GM21825 (cell line): ENCODE measurements at regions not wholly inside any gene's neighbourhood (a gene's known extent, or its start where the extent isn't known, plus 50 kb on each side); places are given as distances from the start of the nearest gene placed in this dataset.
"Not testable (repeated sequence)": the region's sequence is repeated elsewhere in the genome, so short reads cannot be mapped to it uniquely, and the experiment has no call there.

Source experiments
- ATAC-seq: cut with Tn5 transposase; IDR thresholded peaks from one replicate; pipeline ENCODE4 v1.9.1; 2021; ENCODE audit warnings: mild to moderate bottlenecking, moderate library complexity; ENCODE audit not compliant: unreplicated experiment

DNA sequence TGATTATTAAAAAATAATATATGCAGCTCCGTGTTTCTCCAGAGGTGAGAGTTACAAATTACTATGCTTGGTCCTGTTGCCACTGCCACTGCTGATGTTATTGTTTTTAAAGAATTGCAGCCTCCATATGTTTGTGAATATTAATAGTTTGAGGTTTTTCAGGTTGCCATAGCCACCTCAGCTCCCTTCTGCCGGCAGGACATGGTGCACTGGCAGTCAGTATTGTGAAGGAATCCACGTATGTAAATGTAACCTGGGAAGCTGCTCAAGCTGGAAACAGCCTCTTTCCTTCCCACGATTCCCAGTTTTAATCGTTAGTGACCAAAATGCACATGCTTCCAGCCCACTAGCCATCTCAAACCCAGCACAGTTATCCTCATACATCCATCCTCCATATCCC is 184.4 kb upstream of the CCNG1 start:
- no peak for ATAC-seq

DNA sequence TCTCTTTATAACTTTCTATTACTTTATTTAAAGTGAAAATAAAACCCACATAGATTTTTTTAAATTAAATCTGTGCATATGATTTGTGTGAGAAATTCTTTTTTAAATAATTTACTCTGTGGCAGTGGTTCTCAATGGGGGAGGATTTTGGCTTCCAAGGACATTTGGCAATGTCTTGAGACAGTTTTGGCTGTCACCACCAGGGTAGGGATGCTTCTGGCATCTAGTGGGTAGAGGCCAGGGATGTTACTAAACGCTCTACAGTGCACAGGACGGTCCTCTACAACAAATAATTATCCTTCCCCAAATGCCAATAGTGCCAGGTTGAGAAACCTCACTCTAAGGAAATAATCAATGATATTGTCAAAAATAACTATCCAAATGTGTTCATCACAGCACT is 177.9 kb upstream of the CCNG1 start:
- no peak for ATAC-seq

DNA sequence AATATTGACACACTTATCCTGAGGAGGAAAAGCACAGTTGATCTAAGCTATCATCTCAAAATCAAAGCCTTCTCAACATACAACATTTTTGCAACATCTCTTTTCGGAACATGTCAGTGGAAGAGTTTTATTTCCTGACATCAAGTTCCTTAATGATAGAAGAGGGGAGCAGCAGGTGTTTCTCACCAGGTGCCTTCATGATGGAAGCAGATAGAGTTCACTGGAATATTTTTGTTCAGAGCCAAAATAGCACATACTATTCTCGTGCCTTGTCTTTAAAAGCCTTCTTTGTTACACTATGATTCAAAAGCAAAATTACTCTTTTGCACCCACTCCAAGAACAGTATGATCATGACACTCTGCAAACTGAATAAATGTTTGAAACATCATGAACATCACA is 176.9 kb upstream of the CCNG1 start:
- ATAC-seq, result no peak

DNA sequence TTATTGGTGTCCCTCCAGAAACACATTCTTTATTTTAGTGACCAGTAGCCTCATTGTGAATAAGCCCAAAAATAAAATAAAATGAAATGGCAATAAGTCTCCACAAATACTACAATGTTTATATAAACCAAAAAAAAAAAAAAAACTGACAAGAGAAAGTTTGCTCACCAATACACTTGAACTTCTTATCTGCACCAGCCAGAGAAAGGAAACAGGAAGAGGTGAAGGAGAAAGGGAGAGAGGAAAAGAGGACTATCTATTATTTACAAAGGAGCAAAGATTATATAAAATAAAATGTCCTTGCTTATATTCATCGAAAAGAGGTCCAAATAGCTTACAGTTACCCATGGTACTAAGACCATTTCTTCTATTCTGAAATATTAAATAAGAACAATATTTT is 176.4 kb upstream of the CCNG1 start:
- no peak for ATAC-seq

DNA sequence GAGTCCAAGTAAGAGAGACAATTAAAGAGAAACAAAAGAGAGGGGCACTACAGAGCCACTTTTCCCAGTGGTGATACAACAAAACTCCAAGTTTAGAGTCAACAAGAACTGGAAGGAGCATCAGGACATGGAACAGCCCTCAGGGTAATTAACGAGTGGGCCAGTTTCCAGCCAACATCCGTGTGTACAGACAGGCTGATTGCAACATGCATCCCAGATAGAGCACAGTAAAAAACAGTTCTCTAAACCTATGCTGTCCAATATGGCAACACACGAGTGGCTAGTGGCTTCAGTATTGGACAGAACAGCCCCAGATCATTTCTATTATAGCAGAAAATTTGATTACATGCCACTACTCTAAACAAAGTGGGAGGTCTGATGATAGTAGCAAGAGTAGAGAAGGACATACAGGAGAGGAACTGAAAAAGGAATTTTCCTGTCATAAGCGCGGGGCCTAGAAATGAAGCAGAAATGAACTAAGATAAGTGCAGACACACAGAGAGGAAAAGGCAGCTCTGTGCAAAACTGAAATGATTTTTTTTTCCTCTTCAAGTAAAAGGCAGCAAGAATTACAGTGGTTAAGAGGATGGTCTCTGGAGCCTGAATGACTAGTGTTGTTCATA is 175.6 kb upstream of the CCNG1 start:
- no peak for ATAC-seq

DNA sequence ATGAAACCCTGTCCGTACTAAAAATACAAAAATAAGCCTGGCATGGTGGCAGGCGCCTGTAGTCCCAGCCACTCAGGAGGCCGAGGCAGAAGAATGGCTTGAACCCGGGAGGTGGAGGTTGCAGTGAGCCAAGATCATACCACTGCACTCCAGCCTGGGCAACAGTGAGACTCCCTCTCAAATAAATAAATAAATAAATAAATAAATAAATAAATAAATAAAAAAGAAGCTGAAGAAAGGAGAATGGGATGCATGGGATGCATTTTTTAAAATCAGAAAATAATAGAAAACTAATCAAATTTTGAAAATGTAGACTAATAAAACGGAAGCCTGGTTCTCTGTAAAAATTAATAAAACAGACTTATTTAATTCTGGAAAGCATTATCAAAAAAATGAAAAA is 171.1 kb upstream of the CCNG1 start:
- not testable (repeated sequence) for ATAC-seq

DNA sequence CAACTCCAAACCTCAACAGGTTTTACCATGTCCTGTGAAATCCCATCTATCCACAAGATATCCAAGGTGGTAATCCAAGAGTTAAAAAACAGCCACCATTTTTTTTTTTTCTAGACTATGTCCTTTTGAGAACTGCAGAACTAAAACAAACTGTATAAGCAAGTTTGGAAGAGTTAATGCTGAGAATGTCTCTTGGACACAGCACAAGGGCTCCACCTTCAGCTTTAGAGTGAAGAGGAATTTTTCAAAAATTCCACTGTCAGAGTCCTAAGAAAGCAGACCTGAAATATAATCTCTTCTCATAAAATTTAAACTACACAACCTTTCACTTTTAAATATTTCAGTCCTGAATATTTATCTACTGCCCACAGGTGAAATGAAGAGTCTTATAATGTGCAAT is 167.8 kb upstream of the CCNG1 start:
- ATAC-seq, result no peak

DNA sequence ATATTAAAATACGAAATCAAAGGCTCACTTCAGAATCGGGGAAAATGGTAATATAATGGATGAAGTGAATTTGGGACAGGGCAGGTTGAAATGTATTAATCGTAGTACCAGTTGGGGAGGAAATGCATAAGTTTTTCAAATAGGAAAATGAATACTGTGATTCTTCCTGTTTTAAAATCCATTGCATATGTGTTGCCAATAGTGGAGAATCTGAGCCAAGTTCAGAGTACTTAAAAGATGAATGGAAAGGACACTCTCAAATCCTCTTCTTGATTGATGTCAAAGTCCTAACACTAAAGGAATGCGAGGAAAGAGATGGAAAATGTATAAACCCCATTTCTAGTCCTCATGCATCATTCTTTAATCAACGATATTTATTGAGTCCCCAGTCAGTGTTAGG is 160.9 kb upstream of the CCNG1 start:
- ATAC-seq, result no peak

DNA sequence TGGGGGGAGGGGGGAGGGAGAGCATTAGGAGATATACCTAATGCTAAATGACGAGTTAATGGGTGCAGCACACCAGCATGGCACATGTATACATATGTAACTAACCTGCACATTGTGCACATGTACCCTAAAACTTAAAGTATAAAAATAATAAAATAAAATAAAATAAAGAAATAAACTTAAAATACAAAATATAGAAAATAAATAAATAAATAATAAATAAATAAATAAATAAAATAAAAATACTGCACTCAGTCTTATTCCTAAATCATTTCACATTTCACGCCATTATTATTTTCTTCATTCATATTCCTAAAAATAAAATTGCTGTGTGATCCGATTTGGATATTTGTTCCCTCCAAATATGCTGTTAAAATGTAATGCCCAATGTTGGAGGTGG is 156.5 kb upstream of the CCNG1 start:
- ATAC-seq, result not testable (repeated sequence)

DNA sequence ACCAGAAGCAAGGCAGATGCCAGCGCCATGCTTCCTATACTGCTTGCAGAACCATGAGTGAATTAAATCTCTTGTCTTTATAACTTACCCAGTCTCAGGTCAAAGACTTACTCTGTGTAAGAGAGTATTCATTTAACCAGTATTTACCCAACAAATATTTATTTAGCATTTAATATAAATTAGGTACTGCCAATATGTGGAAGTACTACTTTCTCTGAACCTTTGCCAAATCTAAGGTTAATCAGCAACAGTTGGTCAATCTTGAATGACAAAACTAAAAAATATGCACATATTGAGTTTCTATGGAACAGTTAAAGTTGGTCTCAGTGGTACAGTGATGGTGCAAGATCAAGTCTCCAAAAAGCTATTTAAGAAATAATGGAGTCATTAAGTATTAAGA is 155.9 kb upstream of the CCNG1 start:
- ATAC-seq, result no peak

DNA sequence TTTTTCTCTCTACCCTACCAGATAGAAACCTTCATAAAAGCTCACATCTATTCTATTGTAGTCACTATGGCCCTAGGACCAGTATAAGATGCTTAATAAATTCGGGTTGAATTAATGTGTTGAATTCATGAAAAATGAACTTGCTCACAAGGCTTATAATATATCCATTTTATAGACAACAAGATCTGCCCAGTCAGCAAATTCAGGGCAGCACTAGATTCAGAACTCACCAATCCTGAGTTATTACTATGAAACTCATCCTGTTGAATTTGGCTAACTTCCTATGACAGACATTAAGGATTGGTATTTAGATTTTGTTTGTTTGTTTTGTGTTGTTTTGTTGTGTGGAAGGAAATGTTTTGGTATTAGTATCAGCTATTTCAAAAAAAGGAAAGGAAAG is 143.6 kb upstream of the CCNG1 start:
- ATAC-seq, result no peak

DNA sequence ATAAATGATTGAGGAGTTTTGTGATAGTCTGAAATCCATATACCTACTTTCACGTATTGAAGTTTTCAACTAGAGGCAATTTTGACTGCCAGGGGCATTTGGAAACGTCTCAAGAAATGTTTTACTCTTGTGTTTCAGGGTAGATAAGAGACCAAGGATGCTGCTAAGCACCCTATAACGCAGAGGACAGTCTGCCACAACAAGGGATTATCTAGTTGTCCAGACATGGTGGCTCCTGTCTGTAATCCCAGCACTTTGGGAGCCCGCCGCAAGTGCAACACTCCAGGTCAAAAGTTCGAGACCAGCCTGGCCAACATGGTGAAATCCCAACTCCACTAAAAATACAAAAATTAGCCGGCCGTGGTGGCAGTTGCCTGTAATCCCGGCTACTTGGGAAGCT is 133.7 kb upstream of the CCNG1 start:
- ATAC-seq, result no peak

DNA sequence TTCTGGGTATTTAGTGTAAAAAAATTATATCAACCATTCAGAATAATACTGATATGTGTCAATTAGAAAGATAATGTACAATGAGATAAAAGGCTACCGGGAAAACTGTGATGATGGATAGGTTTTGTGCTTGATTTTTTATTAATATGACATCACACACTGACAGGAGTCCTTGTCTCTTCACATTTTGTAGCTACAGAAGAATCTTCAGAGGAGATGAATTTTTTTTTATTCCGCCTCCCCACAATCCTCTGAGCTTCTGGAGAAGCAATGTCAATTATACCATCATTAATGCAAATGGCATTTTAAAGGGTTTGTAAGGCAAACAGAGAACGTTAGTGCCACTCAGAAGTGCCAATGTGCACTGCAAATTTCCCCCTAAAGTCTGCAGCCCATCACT is 131.7 kb upstream of the CCNG1 start:
- ATAC-seq, result no peak

DNA sequence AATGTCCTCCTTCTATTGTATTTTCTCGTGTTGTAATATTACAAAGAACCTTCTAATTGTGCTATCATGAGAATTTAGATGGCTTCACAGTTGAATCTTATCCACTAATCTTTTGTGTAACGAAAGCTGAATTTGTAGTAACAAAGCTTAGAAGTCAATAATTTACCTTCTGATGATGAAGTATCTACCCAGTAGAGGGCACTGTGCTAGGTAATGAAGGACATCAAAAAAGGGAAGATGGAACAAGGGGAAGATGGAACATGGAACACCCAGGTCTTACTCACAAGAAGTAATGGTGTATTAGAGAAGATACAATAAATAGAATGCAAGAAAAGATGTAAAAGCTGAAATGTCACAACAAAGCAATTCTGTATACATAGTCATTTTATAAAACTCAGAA is 131.0 kb upstream of the CCNG1 start:
- no peak for ATAC-seq

DNA sequence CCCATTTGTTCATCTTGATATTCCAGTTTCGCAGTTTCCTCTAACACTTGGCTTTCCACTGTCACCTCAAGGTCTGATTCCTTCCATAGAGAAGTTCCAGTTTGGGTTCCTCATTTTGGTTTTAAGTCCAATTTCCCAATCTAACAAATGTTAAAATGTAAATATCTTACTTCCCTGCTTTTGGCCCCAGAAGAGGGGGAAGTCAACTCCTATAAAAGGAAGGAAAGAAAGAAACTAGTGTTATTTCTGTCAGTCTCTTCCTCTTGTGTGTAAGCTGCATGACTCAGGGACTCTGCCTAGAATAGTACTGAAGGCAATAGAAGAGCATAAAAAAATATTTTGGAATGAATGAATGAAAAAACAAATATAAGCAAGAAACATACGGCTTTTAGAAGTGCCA is 127.5 kb upstream of the CCNG1 start:
- no peak for ATAC-seq

DNA sequence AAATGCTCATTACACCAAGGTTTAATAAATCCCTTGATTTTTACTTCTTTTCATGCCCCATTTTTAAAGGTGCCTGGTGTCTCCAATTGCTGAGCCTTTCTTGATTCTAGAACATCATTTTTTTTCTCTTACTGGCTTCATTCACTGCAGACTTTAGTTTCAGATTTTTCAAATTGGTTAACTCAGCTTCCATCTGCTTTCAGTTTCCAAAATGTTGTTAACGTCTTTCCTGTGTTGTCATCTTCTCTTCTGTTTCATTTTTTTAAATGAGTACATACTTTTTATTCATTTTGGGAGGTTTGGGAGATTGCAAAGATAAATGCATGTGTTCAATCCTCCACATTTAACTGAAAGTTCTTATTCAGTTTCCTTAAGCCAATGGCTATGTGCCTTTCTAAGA is 126.4 kb upstream of the CCNG1 start:
- no peak for ATAC-seq

DNA sequence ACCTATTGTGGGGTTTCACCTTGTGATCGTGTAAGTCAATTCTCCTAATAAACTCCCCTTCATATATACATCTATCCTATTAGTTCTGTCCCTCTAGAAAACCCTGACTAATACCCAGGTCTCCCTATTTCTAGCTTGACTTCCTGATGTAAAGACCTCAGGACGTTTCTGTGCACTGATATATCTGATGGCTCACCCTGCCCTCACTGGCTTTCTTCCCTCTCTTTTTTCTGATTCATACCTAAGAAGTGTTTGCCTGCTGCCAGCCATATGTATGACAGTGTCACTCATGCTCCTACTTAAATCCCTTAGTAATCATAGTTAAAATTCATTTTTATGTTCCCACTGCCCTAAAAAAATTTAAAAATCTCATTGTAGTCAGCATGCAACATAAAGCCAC is 124.8 kb upstream of the CCNG1 start:
- no peak for ATAC-seq

DNA sequence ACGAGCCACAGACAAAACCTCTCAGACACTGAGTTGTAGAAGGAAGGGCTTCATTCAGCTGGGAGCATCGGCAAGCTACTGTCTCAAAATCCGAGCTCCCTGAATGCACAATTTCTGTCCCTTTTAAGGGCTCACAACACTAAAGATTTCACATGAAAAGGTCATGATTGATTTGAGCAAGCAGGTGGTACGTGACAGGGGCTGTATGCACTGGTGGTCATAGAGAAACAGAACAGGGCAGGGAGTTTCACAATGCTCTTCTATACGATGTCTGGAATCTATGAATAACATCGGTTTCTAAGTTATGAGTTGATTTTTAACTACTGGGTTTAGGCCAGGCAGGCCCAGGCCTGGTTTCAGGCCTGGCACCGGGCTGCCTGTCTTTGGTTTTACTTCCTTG is 124.3 kb upstream of the CCNG1 start:
- not testable (repeated sequence) for ATAC-seq

DNA sequence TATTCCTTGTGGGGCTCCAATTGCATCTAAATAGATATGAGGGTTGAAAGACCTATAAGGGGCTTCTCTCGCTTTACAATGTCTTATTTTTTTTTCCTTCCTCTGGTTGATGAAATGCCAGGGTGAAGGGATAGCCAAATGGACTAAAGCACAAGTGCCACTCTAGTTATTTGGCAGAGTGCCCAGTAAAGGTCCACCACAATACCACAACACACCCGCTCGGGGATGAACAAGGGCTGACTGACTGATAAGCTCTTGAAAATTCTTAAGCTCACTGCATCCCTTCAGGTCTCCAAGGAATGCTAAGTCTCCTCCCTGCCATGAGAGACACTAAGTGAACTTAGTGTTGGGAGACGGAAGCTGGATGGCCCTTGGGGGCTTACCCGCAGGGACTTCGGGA is 121.0 kb upstream of the CCNG1 start:
- not testable (repeated sequence) for ATAC-seq

DNA sequence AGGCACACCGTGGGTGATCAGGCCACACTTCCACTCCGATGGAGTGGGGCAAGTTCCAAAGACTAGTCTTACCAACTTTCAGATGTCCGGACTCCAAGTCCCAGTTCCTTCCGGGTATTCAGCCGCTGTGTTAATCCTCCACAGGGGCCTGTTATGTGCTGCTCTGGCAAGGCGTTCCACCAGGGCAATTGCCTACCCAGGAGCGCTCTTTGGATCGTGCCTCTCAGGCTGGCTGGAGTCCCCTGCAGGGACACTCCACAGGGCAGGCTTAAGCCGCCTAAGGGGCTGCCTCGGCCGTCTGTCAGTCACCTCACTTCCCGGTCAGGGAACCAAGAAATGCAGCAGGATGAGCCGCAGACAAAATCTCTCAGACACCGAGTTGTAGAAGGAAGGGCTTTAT is 118.7 kb upstream of the CCNG1 start:
- no peak for ATAC-seq

DNA sequence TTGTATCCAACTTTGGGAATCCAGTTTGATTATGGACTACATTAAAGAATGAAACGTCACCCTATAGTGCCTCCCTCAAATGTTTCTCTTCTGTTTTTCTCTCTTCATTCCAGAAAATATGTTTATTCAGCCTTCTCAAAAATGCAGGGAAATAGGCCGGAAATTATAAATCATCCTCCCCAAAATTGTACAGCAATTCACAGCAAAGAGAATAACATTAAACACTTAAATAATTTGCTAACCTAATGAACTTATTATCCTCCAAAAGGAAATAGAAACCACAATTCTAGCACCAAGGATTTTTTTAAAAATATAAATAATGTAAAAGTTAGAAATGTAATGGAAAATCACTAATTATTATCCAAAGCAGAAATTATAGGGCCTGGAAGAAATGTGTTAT is 115.9 kb upstream of the CCNG1 start:
- ATAC-seq, result no peak

DNA sequence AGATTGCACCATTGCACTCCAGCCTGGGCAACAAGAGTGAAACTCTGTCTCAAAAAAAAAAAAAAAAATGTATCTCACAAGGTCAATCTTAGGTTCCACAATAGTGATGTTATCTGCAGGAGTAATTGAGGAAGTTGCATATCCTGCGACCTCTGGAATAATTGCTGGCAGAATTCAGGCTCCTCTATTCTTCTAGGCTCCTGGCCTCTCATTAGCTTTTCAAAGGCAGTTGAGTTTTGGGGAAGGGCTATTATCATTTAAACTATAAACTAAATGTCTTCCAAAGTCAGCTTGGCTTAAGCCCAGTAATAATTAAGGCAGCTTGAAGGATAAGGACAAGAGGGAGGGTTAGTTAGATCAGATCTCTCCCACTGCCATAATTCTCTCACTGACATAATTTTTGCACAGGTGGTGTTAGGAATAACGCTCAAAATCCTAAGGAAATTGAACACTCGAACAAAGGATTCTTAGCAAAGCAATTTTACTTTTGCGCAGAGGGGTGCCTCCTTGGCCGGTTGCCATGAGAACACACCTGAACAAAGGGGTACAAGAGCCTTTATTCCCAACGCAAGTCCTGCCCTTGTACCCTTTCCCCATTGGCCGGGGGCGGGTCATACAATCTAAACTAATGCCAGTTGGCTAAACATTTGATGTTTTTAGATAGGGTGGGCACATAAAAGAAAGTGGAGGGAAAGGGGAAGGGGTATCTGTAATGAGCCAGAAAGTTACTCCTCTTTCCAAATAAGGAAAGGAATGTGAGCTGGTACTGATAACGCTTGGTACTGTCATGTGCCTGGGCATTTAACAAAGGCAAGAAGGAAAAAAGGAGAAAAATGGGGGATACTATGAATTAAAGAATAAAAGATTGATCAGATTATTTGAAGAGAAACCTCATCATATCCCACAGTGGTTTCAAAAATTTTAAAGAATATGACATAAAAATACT is 106.4 kb upstream of the CCNG1 start:
- ATAC-seq, result no peak

DNA sequence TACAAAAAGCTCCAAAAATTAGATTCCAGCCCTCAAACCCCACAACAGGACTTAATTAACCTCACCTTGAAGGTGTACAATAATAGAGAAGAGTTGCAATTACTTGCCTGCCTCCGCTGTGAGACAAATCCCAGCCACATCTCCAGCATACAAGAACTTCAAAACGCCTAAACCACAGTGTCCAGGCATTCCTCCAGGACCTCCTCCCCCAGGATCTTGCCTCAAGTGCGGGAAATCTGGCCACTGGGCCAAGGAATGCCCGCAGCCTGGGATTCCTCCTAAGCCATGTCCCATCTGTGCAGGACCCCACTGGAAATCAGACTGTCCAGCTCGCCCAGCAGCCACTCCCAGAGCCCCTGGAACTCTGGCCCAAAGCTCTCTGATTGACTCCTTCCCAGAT is 101.3 kb upstream of the CCNG1 start:
- ATAC-seq, result not testable (repeated sequence)
